ENCODE measurements at regions not wholly inside any gene's neighbourhood (a gene's known extent, or its start where the extent isn't known, plus 50 kb on each side); places are given as distances from the start of the nearest gene placed in this dataset.

- intact Hi-C loops (cut with micrococcal nuclease; ENCODE audit: unreplicated experiment): no loop called here
- no peaks in the 10 kb centered on the region for H3K36me3 ChIP-seq (ENCODE audit: insufficient read depth, low read length, poor library complexity, severe bottlenecking)
- H3K27me3 ChIP-seq (replicated peaks; ENCODE audit: insufficient read depth, low read depth, low read length, poor library complexity): no peaks in the 10 kb centered on the region
- POLR2A ChIA-PET (ENCODE audit: low non-redundant PET): no interaction called here
- no TSS peak for BruUV-seq (replicated peaks)
- TF ChIP-seq, protein P1, sequence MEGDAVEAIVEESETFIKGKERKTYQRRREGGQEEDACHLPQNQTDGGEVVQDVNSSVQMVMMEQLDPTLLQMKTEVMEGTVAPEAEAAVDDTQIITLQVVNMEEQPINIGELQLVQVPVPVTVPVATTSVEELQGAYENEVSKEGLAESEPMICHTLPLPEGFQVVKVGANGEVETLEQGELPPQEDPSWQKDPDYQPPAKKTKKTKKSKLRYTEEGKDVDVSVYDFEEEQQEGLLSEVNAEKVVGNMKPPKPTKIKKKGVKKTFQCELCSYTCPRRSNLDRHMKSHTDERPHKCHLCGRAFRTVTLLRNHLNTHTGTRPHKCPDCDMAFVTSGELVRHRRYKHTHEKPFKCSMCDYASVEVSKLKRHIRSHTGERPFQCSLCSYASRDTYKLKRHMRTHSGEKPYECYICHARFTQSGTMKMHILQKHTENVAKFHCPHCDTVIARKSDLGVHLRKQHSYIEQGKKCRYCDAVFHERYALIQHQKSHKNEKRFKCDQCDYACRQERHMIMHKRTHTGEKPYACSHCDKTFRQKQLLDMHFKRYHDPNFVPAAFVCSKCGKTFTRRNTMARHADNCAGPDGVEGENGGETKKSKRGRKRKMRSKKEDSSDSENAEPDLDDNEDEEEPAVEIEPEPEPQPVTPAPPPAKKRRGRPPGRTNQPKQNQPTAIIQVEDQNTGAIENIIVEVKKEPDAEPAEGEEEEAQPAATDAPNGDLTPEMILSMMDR (conservative IDR thresholded peaks at IDR 0.05; ENCODE audit: low read depth, low read length): no peak
- TF ChIP-seq EZH2 (IDR thresholded peaks at IDR 0.05; ENCODE audit: borderline replicate concordance, low read depth, low read length, poor library complexity, severe bottlenecking): no peak
- H3K27ac ChIP-seq (ENCODE audit: low read depth, low read length, poor library complexity, severe bottlenecking): no peak overlapping the region
- CTCF ChIA-PET: no interaction called here
- no peak for DNase-seq (ENCODE audit: low spot score)
- H3K4me3 ChIP-seq (ENCODE audit: low read depth, low read length, poor library complexity, severe bottlenecking): no peak overlapping the region
- H3K4me1 ChIP-seq (ENCODE audit: insufficient read depth, low read length, poor library complexity, severe bottlenecking): no peaks in the 10 kb centered on the region
- no peaks in the 10 kb centered on the region for H3K9me3 ChIP-seq (ENCODE audit: low read depth, low read length, poor library complexity, severe bottlenecking)
Measured at GRCh38 chr5:143757116-143757515, 54.8 kb upstream of the HMHB1 start.

DNA sequence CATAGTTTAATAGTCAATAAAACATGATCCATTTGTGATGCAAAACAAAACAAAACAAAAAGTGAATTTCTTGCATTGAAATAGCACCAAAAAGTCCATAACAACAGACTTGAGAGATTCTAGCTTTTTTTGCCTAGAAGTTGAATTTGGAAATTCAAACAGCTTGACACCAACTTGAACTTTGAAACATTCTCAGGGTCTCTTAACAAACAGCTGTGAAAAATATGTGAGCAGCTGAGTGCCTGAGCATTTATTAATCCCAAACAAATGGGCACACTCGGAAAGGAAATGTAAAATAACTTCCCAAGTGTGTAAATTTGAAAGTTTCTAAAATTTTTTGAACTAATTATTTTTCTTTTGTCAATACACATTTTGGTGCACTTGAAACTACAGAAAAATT is 56.0 kb upstream of the HMHB1 start:
- no peak for TF ChIP-seq EZH2 (IDR thresholded peaks at IDR 0.05; ENCODE audit: borderline replicate concordance, low read depth, low read length, poor library complexity, severe bottlenecking)
- TF ChIP-seq, protein P1 (conservative IDR thresholded peaks at IDR 0.05; ENCODE audit: low read depth, low read length): no peak
- POLR2A ChIA-PET (ENCODE audit: low non-redundant PET): no interaction called here
- Histone ChIP-seq H3K27ac (ENCODE audit: low read depth, low read length, poor library complexity, severe bottlenecking) (no peak overlapping the region), H3K27me3 (replicated peaks; ENCODE audit: insufficient read depth, low read depth, low read length, poor library complexity) (no peaks in the 10 kb centered on the region), H3K4me3 (ENCODE audit: low read depth, low read length, poor library complexity, severe bottlenecking) (no peak overlapping the region), H3K4me1 (ENCODE audit: insufficient read depth, low read length, poor library complexity, severe bottlenecking) (no peaks in the 10 kb centered on the region), H3K9me3 (ENCODE audit: low read depth, low read length, poor library complexity, severe bottlenecking) (no peaks in the 10 kb centered on the region), H3K36me3 (ENCODE audit: insufficient read depth, low read length, poor library complexity, severe bottlenecking) (no peaks in the 10 kb centered on the region)
- BruUV-seq (replicated peaks): no TSS peak
- no peak for DNase-seq (ENCODE audit: low spot score)
- CTCF ChIA-PET: no interaction called here
- intact Hi-C loops (cut with micrococcal nuclease; ENCODE audit: unreplicated experiment): no loop called here

GRCh38 chr5:143752165-143752850 is 59.7 kb upstream of the HMHB1 start:
- intact Hi-C loops (cut with micrococcal nuclease; ENCODE audit: unreplicated experiment): no loop called here
- ChIA-PET CTCF (no interaction called here), POLR2A (ENCODE audit: low non-redundant PET) (interaction anchor here (0.7 kb wide), 1 partner anchor 26 kb away, joined by 3 read pairs; no protein-coding TSS in a partner anchor)
- Histone ChIP-seq H3K27ac (ENCODE audit: low read depth, low read length, poor library complexity, severe bottlenecking) (no peak overlapping the region), H3K27me3 (replicated peaks; ENCODE audit: insufficient read depth, low read depth, low read length, poor library complexity) (no peaks in the 10 kb centered on the region), H3K36me3 (ENCODE audit: insufficient read depth, low read length, poor library complexity, severe bottlenecking) (no peaks in the 10 kb centered on the region), H3K9me3 (ENCODE audit: low read depth, low read length, poor library complexity, severe bottlenecking) (no peaks in the 10 kb centered on the region), H3K4me3 (ENCODE audit: low read depth, low read length, poor library complexity, severe bottlenecking) (no peak overlapping the region), H3K4me1 (ENCODE audit: insufficient read depth, low read length, poor library complexity, severe bottlenecking) (no peaks in the 10 kb centered on the region)
- no peak for DNase-seq (ENCODE audit: low spot score)
- TF ChIP-seq, protein P1 (conservative IDR thresholded peaks at IDR 0.05; ENCODE audit: low read depth, low read length): no peak
- TF ChIP-seq EZH2 (IDR thresholded peaks at IDR 0.05; ENCODE audit: borderline replicate concordance, low read depth, low read length, poor library complexity, severe bottlenecking): no peak
- BruUV-seq (replicated peaks): no TSS peak
